GM23338 (cell line): ENCODE measurements at regions not wholly inside any gene's neighbourhood (a gene's known extent, or its start where the extent isn't known, plus 50 kb on each side); places are given as distances from the start of the nearest gene placed in this dataset.

Experiments used
- ATAC-seq: fragments of 200-7000 bp; cut with Tn5 transposase; 3 replicates; pipeline ENCODE4 v1.9.1; 2020
- DNase-seq: peaks from one replicate; pipeline ENCODE4 v3.0.0-alpha.2; 2015; ENCODE audit warnings: low spot score
- H2AFZ ChIP-seq: fragments of 200-600 bp; sonication (generic); 2 replicates; pipeline ENCODE4 v1.8.0; 2016; ENCODE audit warnings: antibody characterized with exemption, mild to moderate bottlenecking, moderate library complexity
- H3F3A ChIP-seq: fragments of 200-600 bp; sonication (generic); replicated peaks from 2 replicates; pipeline ENCODE4 v1.8.0; 2017; ENCODE audit warnings: antibody characterized with exemption, mixed run types, low read depth
- H3K27ac ChIP-seq: fragments of 200-600 bp; sonication (generic); 2 replicates; pipeline ENCODE4 v1.6.1; 2016; ENCODE audit warnings: low read depth
- H3K27me3 ChIP-seq: fragments of 200-600 bp; sonication (generic); 2 replicates; pipeline ENCODE4 v1.8.0; 2016; ENCODE audit warnings: mild to moderate bottlenecking, mixed run types, moderate library complexity; ENCODE audit not compliant: insufficient read depth
- H3K36me3 ChIP-seq: fragments of 200-600 bp; sonication (generic); 2 replicates; pipeline ENCODE4 v1.8.0; 2016; ENCODE audit warnings: mild to moderate bottlenecking; ENCODE audit not compliant: insufficient read depth
- H3K4me1 ChIP-seq: fragments of 200-600 bp; sonication (generic); 2 replicates; pipeline ENCODE4 v1.8.0; 2016; ENCODE audit warnings: mild to moderate bottlenecking, moderate library complexity; ENCODE audit not compliant: insufficient read depth
- H3K4me2 ChIP-seq: fragments of 200-600 bp; sonication (generic); 2 replicates; pipeline ENCODE4 v1.7.1; 2017; ENCODE audit warnings: mixed run types
- H3K4me3 ChIP-seq: fragments of 200-600 bp; sonication (generic); 2 replicates; pipeline ENCODE4 v1.6.1; 2016; ENCODE audit warnings: mixed run types
- H3K79me2 ChIP-seq: fragments of 200-600 bp; sonication (generic); replicated peaks from 2 replicates; pipeline ENCODE4 v1.8.0; 2017; ENCODE audit warnings: mild to moderate bottlenecking; ENCODE audit not compliant: insufficient read depth
- H3K9me2 ChIP-seq: fragments of 200-600 bp; sonication (generic); 2 replicates; pipeline ENCODE4 v1.8.0; 2017; ENCODE audit not compliant: insufficient read depth
- H4K20me1 ChIP-seq: fragments of 200-600 bp; sonication (generic); replicated peaks from 2 replicates; pipeline ENCODE4 v1.8.0; 2017; ENCODE audit warnings: mild to moderate bottlenecking; ENCODE audit not compliant: insufficient read depth
- H3K27ac Mint-ChIP-seq: 2 replicates; pipeline ENCODE4 v1.8.0; 2020; ENCODE audit warnings: inconsistent platforms, mild to moderate bottlenecking, moderate library complexity, mixed read lengths
- H3K27me3 Mint-ChIP-seq: 3 replicates; pipeline ENCODE4 v1.8.0; 2022; ENCODE audit warnings: low read depth, mild to moderate bottlenecking, moderate library complexity, mixed read lengths, inconsistent platforms; ENCODE audit not compliant: insufficient read depth, poor library complexity
- H3K36me3 Mint-ChIP-seq: 3 replicates; pipeline ENCODE4 v1.8.0; 2021; ENCODE audit warnings: low read depth, mild to moderate bottlenecking, inconsistent platforms, moderate library complexity, mixed read lengths
- H3K4me1 Mint-ChIP-seq: 3 replicates; pipeline ENCODE4 v1.8.0; 2020; ENCODE audit warnings: mild to moderate bottlenecking, inconsistent platforms, mixed read lengths
- H3K4me3 Mint-ChIP-seq: 3 replicates; pipeline ENCODE4 v1.8.0; 2021; ENCODE audit warnings: moderate library complexity, mild to moderate bottlenecking, inconsistent platforms, mixed read lengths
- H3K9me3 Mint-ChIP-seq: 3 replicates; pipeline ENCODE4 v1.8.0; 2020; ENCODE audit warnings: moderate library complexity, mild to moderate bottlenecking, inconsistent platforms, mixed read lengths
- CREB1 ChIP-seq: fragments of 250-450 bp; sonication (Bioruptor Pico); IDR thresholded peaks from 2 replicates; pipeline ENCODE4 v1.5.0; 2020; ENCODE audit warnings: low read depth, mild to moderate bottlenecking, moderate library complexity
- EZH2 ChIP-seq: fragments of 200-600 bp; sonication (generic); IDR thresholded peaks from one replicate; pipeline ENCODE4 v1.8.0; 2017; ENCODE audit warnings: antibody characterized with exemption, mild to moderate bottlenecking, low read depth; ENCODE audit not compliant: unreplicated experiment
- EZH2phosphoT487 ChIP-seq: fragments of 200-600 bp; sonication (generic); IDR thresholded peaks from one replicate; pipeline ENCODE4 v1.8.1; 2018; ENCODE audit warnings: antibody characterized with exemption; ENCODE audit not compliant: unreplicated experiment
- JUNB ChIP-seq: IDR thresholded peaks from one replicate; pipeline ENCODE4 v1.6.1; 2016; ENCODE audit warnings: antibody characterized with exemption; ENCODE audit not compliant: unreplicated experiment
- NANOG ChIP-seq: IDR thresholded peaks from 2 replicates; pipeline ENCODE4 v1.6.1; 2016; ENCODE audit warnings: antibody characterized with exemption, borderline replicate concordance
- POLR2AphosphoS5 ChIP-seq: IDR thresholded peaks from 2 replicates; pipeline ENCODE4 v1.6.1; 2016; ENCODE audit warnings: antibody characterized with exemption, low read depth
- STAT1 ChIP-seq: IDR thresholded peaks from one replicate; pipeline ENCODE4 v1.6.1; 2016; ENCODE audit warnings: antibody characterized with exemption; ENCODE audit not compliant: unreplicated experiment
- ZNF114 ChIP-seq: fragments of 250-450 bp; sonication (Bioruptor Pico); IDR thresholded peaks from 2 replicates; pipeline ENCODE4 v1.5.0; 2020; ENCODE audit warnings: mild to moderate bottlenecking, moderate library complexity
- ZNF331 ChIP-seq: fragments of 250-450 bp; sonication (Bioruptor Pico); IDR thresholded peaks from 2 replicates; pipeline ENCODE4 v1.5.0; 2020; ENCODE audit warnings: low read depth, mild to moderate bottlenecking, moderate library complexity
- TF ChIP-seq, protein P1 (sequence below): IDR thresholded peaks from one replicate; pipeline ENCODE4 v1.6.1; 2018; ENCODE audit warnings: antibody characterized with exemption; ENCODE audit not compliant: unreplicated experiment
- TF ChIP-seq, protein P2 (sequence below): IDR thresholded peaks from 2 replicates; pipeline ENCODE4 v1.6.1; 2016; ENCODE audit warnings: antibody characterized with exemption
- TF ChIP-seq, protein P3 (sequence below), 2 experiments: fragments of 200-600 bp in 1 of 2; sonication (generic) in 1 of 2; conservative IDR thresholded peaks; 2 replicates each; pipeline versions ENCODE4 v1.5.1 to v1.6.1; 2016 to 2017; ENCODE audit warnings: antibody characterized with exemption in 2 of 2, low read depth in 2 of 2, mild to moderate bottlenecking in 2 of 2, moderate library complexity in 1 of 2
- TF ChIP-seq, protein P4 (sequence below): fragments of 250-450 bp; sonication (Bioruptor Pico); IDR thresholded peaks from 2 replicates; pipeline ENCODE4 v1.5.0; 2020; ENCODE audit warnings: mild to moderate bottlenecking, moderate library complexity

DNA sequence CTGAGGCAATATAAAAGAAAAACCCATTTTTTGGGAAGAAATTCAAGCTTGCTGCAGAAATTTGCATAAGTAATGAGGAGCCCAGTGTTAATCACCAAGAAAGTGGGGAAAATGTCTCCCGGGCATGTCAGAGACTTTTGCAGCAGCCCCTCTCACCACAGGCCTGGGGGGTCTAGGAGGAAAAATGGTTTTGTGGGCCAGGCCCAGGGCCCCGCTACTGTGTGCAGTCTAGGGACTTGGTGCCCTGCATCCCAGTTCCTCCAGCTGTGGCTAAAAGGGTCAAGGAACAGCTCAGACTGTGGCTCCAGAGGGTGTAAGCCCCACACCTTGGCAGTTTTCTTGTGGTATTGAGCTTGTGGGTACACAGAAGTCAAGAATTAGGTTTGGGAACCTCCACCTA lies 209.7 kb downstream of the HDGFL1 start:
- H3K9me3 Mint-ChIP-seq: peaks cover 32% of the 10 kb centered on the region
- no peaks in the 10 kb centered on the region for H3K27me3 Mint-ChIP-seq
- Histone ChIP-seq H3K27me3 (no peaks in the 10 kb centered on the region), H3K79me2 (no peaks in the 10 kb centered on the region), H4K20me1 (no peaks in the 10 kb centered on the region), H2AFZ (no peak overlapping the region), H3K4me2 (no peak overlapping the region), H3K27ac (no peak overlapping the region), H3F3A (no peaks in the 10 kb centered on the region), H3K9me2 (peaks cover 10% of the 10 kb centered on the region), H3K36me3 (peaks cover 8% of the 10 kb centered on the region), H3K4me3 (no peak overlapping the region), H3K4me1 (no peaks in the 10 kb centered on the region)
- H3K27ac Mint-ChIP-seq: no peak overlapping the region
- no peaks in the 10 kb centered on the region for H3K4me1 Mint-ChIP-seq
- H3K36me3 Mint-ChIP-seq: peaks cover 28% of the 10 kb centered on the region
- no peak overlapping the region for H3K4me3 Mint-ChIP-seq
- TF ChIP-seq EZH2phosphoT487 (no peak), POLR2AphosphoS5 (no peak), CREB1 (CRISPR knock-in tag) (no peak), EZH2 (no peak), ZNF331 (CRISPR knock-in tag) (no peak), NANOG (no peak), STAT1 (no peak), JUNB (no peak), ZNF114 (CRISPR knock-in tag) (no peak)
- TF ChIP-seq, protein P1, sequence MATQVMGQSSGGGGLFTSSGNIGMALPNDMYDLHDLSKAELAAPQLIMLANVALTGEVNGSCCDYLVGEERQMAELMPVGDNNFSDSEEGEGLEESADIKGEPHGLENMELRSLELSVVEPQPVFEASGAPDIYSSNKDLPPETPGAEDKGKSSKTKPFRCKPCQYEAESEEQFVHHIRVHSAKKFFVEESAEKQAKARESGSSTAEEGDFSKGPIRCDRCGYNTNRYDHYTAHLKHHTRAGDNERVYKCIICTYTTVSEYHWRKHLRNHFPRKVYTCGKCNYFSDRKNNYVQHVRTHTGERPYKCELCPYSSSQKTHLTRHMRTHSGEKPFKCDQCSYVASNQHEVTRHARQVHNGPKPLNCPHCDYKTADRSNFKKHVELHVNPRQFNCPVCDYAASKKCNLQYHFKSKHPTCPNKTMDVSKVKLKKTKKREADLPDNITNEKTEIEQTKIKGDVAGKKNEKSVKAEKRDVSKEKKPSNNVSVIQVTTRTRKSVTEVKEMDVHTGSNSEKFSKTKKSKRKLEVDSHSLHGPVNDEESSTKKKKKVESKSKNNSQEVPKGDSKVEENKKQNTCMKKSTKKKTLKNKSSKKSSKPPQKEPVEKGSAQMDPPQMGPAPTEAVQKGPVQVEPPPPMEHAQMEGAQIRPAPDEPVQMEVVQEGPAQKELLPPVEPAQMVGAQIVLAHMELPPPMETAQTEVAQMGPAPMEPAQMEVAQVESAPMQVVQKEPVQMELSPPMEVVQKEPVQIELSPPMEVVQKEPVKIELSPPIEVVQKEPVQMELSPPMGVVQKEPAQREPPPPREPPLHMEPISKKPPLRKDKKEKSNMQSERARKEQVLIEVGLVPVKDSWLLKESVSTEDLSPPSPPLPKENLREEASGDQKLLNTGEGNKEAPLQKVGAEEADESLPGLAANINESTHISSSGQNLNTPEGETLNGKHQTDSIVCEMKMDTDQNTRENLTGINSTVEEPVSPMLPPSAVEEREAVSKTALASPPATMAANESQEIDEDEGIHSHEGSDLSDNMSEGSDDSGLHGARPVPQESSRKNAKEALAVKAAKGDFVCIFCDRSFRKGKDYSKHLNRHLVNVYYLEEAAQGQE: no peak
- TF ChIP-seq, protein P2, sequence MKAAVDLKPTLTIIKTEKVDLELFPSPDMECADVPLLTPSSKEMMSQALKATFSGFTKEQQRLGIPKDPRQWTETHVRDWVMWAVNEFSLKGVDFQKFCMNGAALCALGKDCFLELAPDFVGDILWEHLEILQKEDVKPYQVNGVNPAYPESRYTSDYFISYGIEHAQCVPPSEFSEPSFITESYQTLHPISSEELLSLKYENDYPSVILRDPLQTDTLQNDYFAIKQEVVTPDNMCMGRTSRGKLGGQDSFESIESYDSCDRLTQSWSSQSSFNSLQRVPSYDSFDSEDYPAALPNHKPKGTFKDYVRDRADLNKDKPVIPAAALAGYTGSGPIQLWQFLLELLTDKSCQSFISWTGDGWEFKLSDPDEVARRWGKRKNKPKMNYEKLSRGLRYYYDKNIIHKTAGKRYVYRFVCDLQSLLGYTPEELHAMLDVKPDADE: no peak
- TF ChIP-seq, protein P3, sequence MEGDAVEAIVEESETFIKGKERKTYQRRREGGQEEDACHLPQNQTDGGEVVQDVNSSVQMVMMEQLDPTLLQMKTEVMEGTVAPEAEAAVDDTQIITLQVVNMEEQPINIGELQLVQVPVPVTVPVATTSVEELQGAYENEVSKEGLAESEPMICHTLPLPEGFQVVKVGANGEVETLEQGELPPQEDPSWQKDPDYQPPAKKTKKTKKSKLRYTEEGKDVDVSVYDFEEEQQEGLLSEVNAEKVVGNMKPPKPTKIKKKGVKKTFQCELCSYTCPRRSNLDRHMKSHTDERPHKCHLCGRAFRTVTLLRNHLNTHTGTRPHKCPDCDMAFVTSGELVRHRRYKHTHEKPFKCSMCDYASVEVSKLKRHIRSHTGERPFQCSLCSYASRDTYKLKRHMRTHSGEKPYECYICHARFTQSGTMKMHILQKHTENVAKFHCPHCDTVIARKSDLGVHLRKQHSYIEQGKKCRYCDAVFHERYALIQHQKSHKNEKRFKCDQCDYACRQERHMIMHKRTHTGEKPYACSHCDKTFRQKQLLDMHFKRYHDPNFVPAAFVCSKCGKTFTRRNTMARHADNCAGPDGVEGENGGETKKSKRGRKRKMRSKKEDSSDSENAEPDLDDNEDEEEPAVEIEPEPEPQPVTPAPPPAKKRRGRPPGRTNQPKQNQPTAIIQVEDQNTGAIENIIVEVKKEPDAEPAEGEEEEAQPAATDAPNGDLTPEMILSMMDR (conservative IDR thresholded peaks at IDR 0.05; ENCODE audit: low read depth in 2 of 2): no peak
- TF ChIP-seq, protein P4, sequence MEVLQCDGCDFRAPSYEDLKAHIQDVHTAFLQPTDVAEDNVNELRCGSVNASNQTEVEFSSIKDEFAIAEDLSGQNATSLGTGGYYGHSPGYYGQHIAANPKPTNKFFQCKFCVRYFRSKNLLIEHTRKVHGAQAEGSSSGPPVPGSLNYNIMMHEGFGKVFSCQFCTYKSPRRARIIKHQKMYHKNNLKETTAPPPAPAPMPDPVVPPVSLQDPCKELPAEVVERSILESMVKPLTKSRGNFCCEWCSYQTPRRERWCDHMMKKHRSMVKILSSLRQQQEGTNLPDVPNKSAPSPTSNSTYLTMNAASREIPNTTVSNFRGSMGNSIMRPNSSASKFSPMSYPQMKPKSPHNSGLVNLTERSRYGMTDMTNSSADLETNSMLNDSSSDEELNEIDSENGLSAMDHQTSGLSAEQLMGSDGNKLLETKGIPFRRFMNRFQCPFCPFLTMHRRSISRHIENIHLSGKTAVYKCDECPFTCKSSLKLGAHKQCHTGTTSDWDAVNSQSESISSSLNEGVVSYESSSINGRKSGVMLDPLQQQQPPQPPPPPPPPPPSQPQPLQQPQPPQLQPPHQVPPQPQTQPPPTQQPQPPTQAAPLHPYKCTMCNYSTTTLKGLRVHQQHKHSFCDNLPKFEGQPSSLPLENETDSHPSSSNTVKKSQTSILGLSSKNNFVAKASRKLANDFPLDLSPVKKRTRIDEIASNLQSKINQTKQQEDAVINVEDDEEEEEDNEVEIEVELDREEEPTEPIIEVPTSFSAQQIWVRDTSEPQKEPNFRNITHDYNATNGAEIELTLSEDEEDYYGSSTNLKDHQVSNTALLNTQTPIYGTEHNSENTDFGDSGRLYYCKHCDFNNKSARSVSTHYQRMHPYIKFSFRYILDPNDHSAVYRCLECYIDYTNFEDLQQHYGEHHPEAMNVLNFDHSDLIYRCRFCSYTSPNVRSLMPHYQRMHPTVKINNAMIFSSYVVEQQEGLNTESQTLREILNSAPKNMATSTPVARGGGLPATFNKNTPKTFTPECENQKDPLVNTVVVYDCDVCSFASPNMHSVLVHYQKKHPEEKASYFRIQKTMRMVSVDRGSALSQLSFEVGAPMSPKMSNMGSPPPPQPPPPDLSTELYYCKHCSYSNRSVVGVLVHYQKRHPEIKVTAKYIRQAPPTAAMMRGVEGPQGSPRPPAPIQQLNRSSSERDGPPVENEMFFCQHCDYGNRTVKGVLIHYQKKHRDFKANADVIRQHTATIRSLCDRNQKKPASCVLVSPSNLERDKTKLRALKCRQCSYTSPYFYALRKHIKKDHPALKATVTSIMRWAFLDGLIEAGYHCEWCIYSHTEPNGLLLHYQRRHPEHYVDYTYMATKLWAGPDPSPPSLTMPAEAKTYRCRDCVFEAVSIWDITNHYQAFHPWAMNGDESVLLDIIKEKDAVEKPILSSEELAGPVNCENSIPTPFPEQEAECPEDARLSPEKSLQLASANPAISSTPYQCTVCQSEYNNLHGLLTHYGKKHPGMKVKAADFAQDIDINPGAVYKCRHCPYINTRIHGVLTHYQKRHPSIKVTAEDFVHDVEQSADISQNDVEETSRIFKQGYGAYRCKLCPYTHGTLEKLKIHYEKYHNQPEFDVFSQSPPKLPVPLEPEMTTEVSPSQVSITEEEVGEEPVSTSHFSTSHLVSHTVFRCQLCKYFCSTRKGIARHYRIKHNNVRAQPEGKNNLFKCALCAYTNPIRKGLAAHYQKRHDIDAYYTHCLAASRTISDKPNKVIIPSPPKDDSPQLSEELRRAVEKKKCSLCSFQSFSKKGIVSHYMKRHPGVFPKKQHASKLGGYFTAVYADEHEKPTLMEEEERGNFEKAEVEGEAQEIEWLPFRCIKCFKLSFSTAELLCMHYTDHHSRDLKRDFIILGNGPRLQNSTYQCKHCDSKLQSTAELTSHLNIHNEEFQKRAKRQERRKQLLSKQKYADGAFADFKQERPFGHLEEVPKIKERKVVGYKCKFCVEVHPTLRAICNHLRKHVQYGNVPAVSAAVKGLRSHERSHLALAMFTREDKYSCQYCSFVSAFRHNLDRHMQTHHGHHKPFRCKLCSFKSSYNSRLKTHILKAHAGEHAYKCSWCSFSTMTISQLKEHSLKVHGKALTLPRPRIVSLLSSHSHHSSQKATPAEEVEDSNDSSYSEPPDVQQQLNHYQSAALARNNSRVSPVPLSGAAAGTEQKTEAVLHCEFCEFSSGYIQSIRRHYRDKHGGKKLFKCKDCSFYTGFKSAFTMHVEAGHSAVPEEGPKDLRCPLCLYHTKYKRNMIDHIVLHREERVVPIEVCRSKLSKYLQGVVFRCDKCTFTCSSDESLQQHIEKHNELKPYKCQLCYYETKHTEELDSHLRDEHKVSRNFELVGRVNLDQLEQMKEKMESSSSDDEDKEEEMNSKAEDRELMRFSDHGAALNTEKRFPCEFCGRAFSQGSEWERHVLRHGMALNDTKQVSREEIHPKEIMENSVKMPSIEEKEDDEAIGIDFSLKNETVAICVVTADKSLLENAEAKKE (CRISPR knock-in tag): no peak
- ATAC-seq: no peak
- DNase-seq: no peak
